Mesenchymal stem cell (in vitro differentiated cells and primary cell): ENCODE measurements at regions not wholly inside any gene's neighbourhood (a gene's known extent, or its start where the extent isn't known, plus 50 kb on each side); places are given as distances from the start of the nearest gene placed in this dataset.
"Not testable (repeated sequence)": the region's sequence is repeated elsewhere in the genome, so short reads cannot be mapped to it uniquely, and the experiment has no call there.

Experiments used
- DNase-seq: peaks from one replicate; pipeline ENCODE4 v3.0.0-alpha.2; 2013
- H2AFZ ChIP-seq: one replicate; pipeline ENCODE4 v1.6.1; 2013; ENCODE audit warnings: low read depth, mild to moderate bottlenecking, control low read depth, inconsistent platforms, low read length, moderate library complexity
- H2AK5ac ChIP-seq: 2 replicates; pipeline ENCODE4 v1.6.1; 2013; ENCODE audit warnings: low read length, moderate library complexity, mild to moderate bottlenecking, inconsistent platforms; ENCODE audit not compliant: severe bottlenecking
- H2BK120ac ChIP-seq: one replicate; pipeline ENCODE4 v1.6.1; 2013; ENCODE audit warnings: low read depth, mild to moderate bottlenecking, inconsistent platforms, low read length, moderate library complexity
- H2BK12ac ChIP-seq, 2 experiments: one replicate each; pipeline ENCODE4 v1.6.1; 2013; ENCODE audit warnings: inconsistent platforms in 2 of 2, low read length in 2 of 2, mild to moderate bottlenecking in 2 of 2, moderate library complexity in 2 of 2, control low read depth in 1 of 2
- H2BK15ac ChIP-seq: one replicate; pipeline ENCODE4 v1.6.1; 2013; ENCODE audit warnings: mild to moderate bottlenecking, low read depth, inconsistent platforms; ENCODE audit not compliant: poor library complexity, severe bottlenecking
- H2BK5ac ChIP-seq: 2 replicates; pipeline ENCODE4 v1.6.1; 2013; ENCODE audit warnings: low read depth, mild to moderate bottlenecking, low read length, control low read depth, inconsistent platforms; ENCODE audit not compliant: poor library complexity, severe bottlenecking
- H3K14ac ChIP-seq, 2 experiments: one replicate each; pipeline ENCODE4 v1.6.1; 2013; ENCODE audit warnings: inconsistent platforms in 2 of 2, low read length in 2 of 2, control low read depth in 1 of 2, mild to moderate bottlenecking in 1 of 2, moderate library complexity in 1 of 2
- H3K18ac ChIP-seq, 2 experiments: one replicate each; pipeline ENCODE4 v1.6.1; 2013; ENCODE audit warnings: inconsistent platforms in 2 of 2, low read length in 2 of 2, control low read depth in 1 of 2, low read depth in 1 of 2, mild to moderate bottlenecking in 1 of 2
- H3K23ac ChIP-seq, 2 experiments: one replicate each; pipeline ENCODE4 v1.6.1; 2013; ENCODE audit warnings: inconsistent platforms in 2 of 2, low read length in 2 of 2, mild to moderate bottlenecking in 2 of 2, moderate library complexity in 2 of 2, control low read depth in 1 of 2
- H3K27ac ChIP-seq: 2 replicates; pipeline ENCODE4 v1.5.1; 2013; ENCODE audit warnings: mild to moderate bottlenecking, moderate library complexity, low read length, control low read depth, inconsistent platforms; ENCODE audit not compliant: poor library complexity, severe bottlenecking
- H3K27me3 ChIP-seq, 2 experiments: 2 replicates each; pipeline versions ENCODE4 v1.6.1 to v1.7.0; 2013; ENCODE audit warnings: low read length in 2 of 2, mild to moderate bottlenecking in 2 of 2, moderate library complexity in 2 of 2, control low read depth in 1 of 2, inconsistent platforms in 1 of 2; ENCODE audit not compliant: control insufficient read depth in 1 of 2, insufficient read depth in 1 of 2
- H3K36me3 ChIP-seq, 2 experiments: 2 replicates each; pipeline versions ENCODE4 v1.6.1 to v1.7.0; 2013; ENCODE audit warnings: low read length in 2 of 2, control low read depth in 1 of 2, inconsistent platforms in 1 of 2, low read depth in 1 of 2, mild to moderate bottlenecking in 1 of 2; ENCODE audit not compliant: insufficient read depth in 2 of 2, control insufficient read depth in 1 of 2
- H3K4ac ChIP-seq, 2 experiments: one replicate each; pipeline ENCODE4 v1.6.1; 2013; ENCODE audit warnings: inconsistent platforms in 2 of 2, low read length in 2 of 2, mild to moderate bottlenecking in 2 of 2, moderate library complexity in 2 of 2, control low read depth in 1 of 2, low read depth in 1 of 2
- H3K4me1 ChIP-seq: 2 replicates; pipeline ENCODE4 v1.6.1; 2013; ENCODE audit warnings: low read depth, low read length, control low read depth; ENCODE audit not compliant: control insufficient read depth, insufficient read depth
- H3K4me2 ChIP-seq: 2 replicates; pipeline ENCODE4 v1.6.1; 2013; ENCODE audit warnings: low read length, mild to moderate bottlenecking, inconsistent platforms; ENCODE audit not compliant: poor library complexity, severe bottlenecking
- H3K4me3 ChIP-seq, 2 experiments: 2 replicates each; pipeline versions ENCODE4 v1.5.1 to v1.7.0; 2013; ENCODE audit warnings: low read length in 2 of 2, mild to moderate bottlenecking in 2 of 2, control low read depth in 1 of 2, low read depth in 1 of 2; ENCODE audit not compliant: insufficient read depth in 1 of 2
- H3K79me1 ChIP-seq: replicated peaks from 2 replicates; pipeline ENCODE4 v1.6.1; 2013; ENCODE audit warnings: mild to moderate bottlenecking, control low read depth, low read length, inconsistent platforms; ENCODE audit not compliant: poor library complexity, severe bottlenecking
- H3K9ac ChIP-seq: 2 replicates; pipeline ENCODE4 v1.7.0; 2013; ENCODE audit warnings: mild to moderate bottlenecking, low read length, moderate library complexity
- H3K9me3 ChIP-seq: 2 replicates; pipeline ENCODE4 v1.7.0; 2013; ENCODE audit warnings: mild to moderate bottlenecking, low read length; ENCODE audit not compliant: control insufficient read depth
- H4K8ac ChIP-seq: one replicate; pipeline ENCODE4 v1.6.1; 2013; ENCODE audit warnings: inconsistent platforms, mild to moderate bottlenecking, low read length, moderate library complexity
- H4K91ac ChIP-seq: one replicate; pipeline ENCODE4 v1.6.1; 2013; ENCODE audit warnings: mild to moderate bottlenecking, low read length, inconsistent platforms
- WGBS: methylation state at CpG from one replicate; pipeline ENCODE4 v1.1.7; 2013; ENCODE audit warnings: mixed read lengths; 5-methylcytosine and 5-hydroxymethylcytosine counted together

GRCh38 chr7:39758234-39758970 is 135.0 kb downstream of the RALA start:
- no peak overlapping the region for H3K23ac ChIP-seq
- H3K36me3 ChIP-seq: no peaks in the 10 kb centered on the region
- no peaks in the 10 kb centered on the region for H3K27me3 ChIP-seq
- no peak overlapping the region for H2AK5ac ChIP-seq
- no peak overlapping the region for H3K14ac ChIP-seq
- H2BK12ac ChIP-seq: peak overlapping the region in 1 of 2 experiments; percentile 23
- H4K8ac ChIP-seq: no peak overlapping the region
- WGBS: over 99% methylated on average over 6 of the region's 10 CpGs
- no peaks in the 10 kb centered on the region for H3K9me3 ChIP-seq
- H3K4me2 ChIP-seq: no peak overlapping the region
- DNase-seq: no peak
- H3K4ac ChIP-seq: no peak overlapping the region
- H3K27ac ChIP-seq: no peak overlapping the region
- peaks cover 12% of the 10 kb centered on the region for H3K4me1 ChIP-seq
- H2BK15ac ChIP-seq: no peak overlapping the region
- peak overlapping the region; percentile 31 for H3K9ac ChIP-seq
- no peak overlapping the region for H3K4me3 ChIP-seq
- H2BK5ac ChIP-seq: no peak overlapping the region
- H2BK120ac ChIP-seq: no peak overlapping the region
- no peak overlapping the region for H2AFZ ChIP-seq
- H3K18ac ChIP-seq: no peak overlapping the region
- H3K79me1 ChIP-seq: peaks cover 29% of the 10 kb centered on the region
- no peak overlapping the region for H4K91ac ChIP-seq

- Histone ChIP-seq H2AFZ (no peak overlapping the region), H3K27ac (no peak overlapping the region), H2BK15ac (no peak overlapping the region), H3K23ac (no peak overlapping the region), H3K4me2 (no peak overlapping the region), H2BK120ac (no peak overlapping the region), H4K8ac (peak overlapping the region; percentile 59), H2BK12ac (peak overlapping the region; percentile 10 to 49), H3K27me3 (no peaks in the 10 kb centered on the region), H3K14ac (no peak overlapping the region), H3K18ac (peak overlapping the region; percentile 64 to 65), H2AK5ac (no peak overlapping the region), H3K4me1 (peaks cover 2% of the 10 kb centered on the region), H3K79me1 (peaks cover 27% of the 10 kb centered on the region), H3K9ac (no peak overlapping the region), H3K4me3 (no peak overlapping the region), H3K4ac (peak overlapping the region in 1 of 2 experiments; percentile 13), H4K91ac (no peak overlapping the region), H3K9me3 (no peaks in the 10 kb centered on the region), H3K36me3 (no peaks in the 10 kb centered on the region), H2BK5ac (no peak overlapping the region)
- no peak for DNase-seq
- 83% methylated on average over 5 of the region's 6 CpGs for WGBS
These were observed 138.1 kb downstream of the RALA start for GRCh38 chr7:39761449-39761848.

GRCh38 chr7:39762466-39762865 is 139.1 kb downstream of the RALA start:
- H2BK15ac ChIP-seq, H3K23ac ChIP-seq, H3K4me3 ChIP-seq, H4K8ac ChIP-seq, H3K27ac ChIP-seq, H2BK12ac ChIP-seq, H2AK5ac ChIP-seq, H4K91ac ChIP-seq, H3K27me3 ChIP-seq, H2AFZ ChIP-seq, H3K4me2 ChIP-seq, H3K18ac ChIP-seq, H2BK120ac ChIP-seq, H3K36me3 ChIP-seq, H3K9me3 ChIP-seq, H3K14ac ChIP-seq, H2BK5ac ChIP-seq, H3K4me1 ChIP-seq, H3K4ac ChIP-seq: not testable (repeated sequence)
- Histone ChIP-seq H3K79me1 (peaks cover 20% of the 10 kb centered on the region), H3K9ac (peak overlapping the region; percentile 54)
- DNase-seq: peak; percentile 51
- 23% methylated on average over 3 of the region's 5 CpGs for WGBS

- H3K23ac ChIP-seq, H2BK120ac ChIP-seq, H3K4me2 ChIP-seq, H3K4me1 ChIP-seq, H3K27me3 ChIP-seq, H3K36me3 ChIP-seq, H2AK5ac ChIP-seq, H2BK5ac ChIP-seq, H3K4me3 ChIP-seq, H4K91ac ChIP-seq, H3K9me3 ChIP-seq, H2AFZ ChIP-seq, H3K14ac ChIP-seq, H3K27ac ChIP-seq, H2BK15ac ChIP-seq: not testable (repeated sequence)
- Histone ChIP-seq H3K4ac (peak overlapping the region in 1 of 2 experiments; percentile 28), H3K9ac (peak overlapping the region; percentile 54), H2BK12ac (peak overlapping the region in 1 of 2 experiments; percentile 39), H4K8ac (peak overlapping the region; percentile 28), H3K18ac (peak overlapping the region in 1 of 2 experiments; percentile 54), H3K79me1 (peaks cover 16% of the 10 kb centered on the region)
- peak; percentile 47 for DNase-seq
- 37% methylated on average over 4 of the region's 5 CpGs for WGBS
These were observed 139.5 kb downstream of the RALA start for GRCh38 chr7:39762881-39763280.
